Upper lobe of left lung (tissue), 6 donors: ENCODE measurements at regions not wholly inside any gene's neighbourhood (a gene's known extent, or its start where the extent isn't known, plus 50 kb on each side); places are given as distances from the start of the nearest gene placed in this dataset.
A peak's percentile ranks its signal among the peaks of the same experiment; 100 is the strongest.

Experiments used
- ATAC-seq, 2 donors: fragments of 200-7000 bp; cut with Tn5 transposase; one replicate each; pipeline ENCODE4 v1.9.1; 2022; ENCODE audit warnings: mild to moderate bottlenecking in 2 of 2, moderate library complexity in 2 of 2; ENCODE audit not compliant: low FRiP score in 2 of 2
- DNase-seq, 2 donors: peaks; one replicate each; pipeline ENCODE4 v3.0.0-alpha.2; 2019 to 2020
- H3K27ac ChIP-seq, 4 donors: fragments of 200-600 bp; sonication (generic); one replicate each; pipeline ENCODE4 v1.5.1; 2016 to 2019
- H3K27me3 ChIP-seq, 4 donors: fragments of 200-600 bp; sonication (generic); one replicate each; pipeline ENCODE4 v1.5.1; 2017 to 2019
- H3K36me3 ChIP-seq, 4 donors: fragments of 200-600 bp; sonication (generic); one replicate each; pipeline ENCODE4 v1.5.1; 2016 to 2019
- H3K4me1 ChIP-seq, 4 donors: fragments of 200-600 bp; sonication (generic); one replicate each; pipeline ENCODE4 v1.5.1; 2018 to 2019
- H3K4me3 ChIP-seq, 4 donors: fragments of 200-600 bp; sonication (generic); one replicate each; pipeline ENCODE4 v1.5.1; 2017 to 2019; ENCODE audit warnings: mild to moderate bottlenecking in 2 of 4, moderate library complexity in 1 of 4
- H3K9me3 ChIP-seq, 4 donors: fragments of 200-600 bp; sonication (generic); one replicate each; pipeline ENCODE4 v1.5.1; 2018 to 2019
- CTCF ChIP-seq, 6 experiments: fragments of 450-650 bp in 4 of 6; fragments of 200-600 bp in 2 of 6; sonication (generic) in 2 of 6; IDR thresholded peaks; one replicate each; pipeline ENCODE4 v1.5.1; 2016 to 2019; ENCODE audit warnings: antibody characterized with exemption in 6 of 6
- EP300 ChIP-seq, 4 donors: sonication (generic); formaldehyde crosslinking; IDR thresholded peaks; one replicate each; pipeline ENCODE4 v1.5.1; 2017; ENCODE audit warnings: antibody characterized with exemption in 4 of 4, control low read depth in 2 of 4
- POLR2A ChIP-seq, 4 donors: fragments of 450-650 bp; IDR thresholded peaks; one replicate each; pipeline ENCODE4 v1.5.1; 2016 to 2017; ENCODE audit warnings: antibody characterized with exemption in 4 of 4, mild to moderate bottlenecking in 2 of 4
- POLR2AphosphoS5 ChIP-seq, 2 donors: sonication (generic); formaldehyde crosslinking; IDR thresholded peaks; one replicate each; pipeline ENCODE4 v1.5.1; 2017; ENCODE audit warnings: antibody characterized with exemption in 2 of 2
- WGBS, 2 donors: methylation state at CpG; one replicate each; pipeline ENCODE4 v1.1.5; 2017 to 2018; 5-methylcytosine and 5-hydroxymethylcytosine counted together
- donor health status: DM: no; HTN: no; CAD: no; lungs with moderate emphysema.
- donor health status: DM: no; HTN: yes; CAD: no; lungs with severe emphysema.

- Histone ChIP-seq H3K4me3 (no peak overlapping the region), H3K27ac (no peak overlapping the region), H3K4me1 (no peaks in the 10 kb centered on the region), H3K27me3 (no peaks in the 10 kb centered on the region), H3K36me3 (no peaks in the 10 kb centered on the region), H3K9me3 (no peaks in the 10 kb centered on the region)
- no peak for DNase-seq
- TF ChIP-seq POLR2A (IDR thresholded peaks at IDR 0.05) = no peak
- TF ChIP-seq EP300 (IDR thresholded peaks at IDR 0.05) = no peak
- TF ChIP-seq CTCF (IDR thresholded peaks at IDR 0.05) = no peak
- no peak for TF ChIP-seq POLR2AphosphoS5 (IDR thresholded peaks at IDR 0.05)
- ATAC-seq = no peak
These were observed 55.5 kb downstream of the GSPT2 start for GRCh38 chrX:51798701-51799100.

- WGBS, 2 donors = 2 to 28% methylated on average over 17 to 26 of the region's 26 CpGs
- Histone ChIP-seq H3K4me1 (no peaks in the 10 kb centered on the region), H3K36me3 (no peaks in the 10 kb centered on the region), H3K27ac (peak overlapping the region in 2 of 4 donors; percentile 39 to 48), H3K27me3 (no peaks in the 10 kb centered on the region), H3K4me3 (peak overlapping the region; percentile 4 to 61 (median 50)), H3K9me3 (no peaks in the 10 kb centered on the region)
- DNase-seq (peak in 1 of 2 donors; percentile 54), ATAC-seq (peak; percentile 68 to 77)
- TF ChIP-seq EP300 (IDR thresholded peaks at IDR 0.05) (no peak), POLR2A (IDR thresholded peaks at IDR 0.05) (no peak), POLR2AphosphoS5 (IDR thresholded peaks at IDR 0.05) (no peak), CTCF (IDR thresholded peaks at IDR 0.05) (no peak)
These were observed 59.9 kb downstream of the GSPT2 start for GRCh38 chrX:51802917-51803688.

GRCh38 chrX:51803833-51804232 lies 60.6 kb downstream of the GSPT2 start:
- H3K9me3 ChIP-seq = no peaks in the 10 kb centered on the region
- peak overlapping the region in 3 of 4 donors; percentile 43 to 61 (median 58) for H3K4me3 ChIP-seq
- DNase-seq = no peak
- no peaks in the 10 kb centered on the region for H3K36me3 ChIP-seq
- TF ChIP-seq POLR2AphosphoS5 (IDR thresholded peaks at IDR 0.05) (no peak), CTCF (IDR thresholded peaks at IDR 0.05) (no peak), EP300 (IDR thresholded peaks at IDR 0.05) (no peak), POLR2A (IDR thresholded peaks at IDR 0.05) (no peak)
- ATAC-seq = no peak
- no peak overlapping the region for H3K27ac ChIP-seq
- no peaks in the 10 kb centered on the region for H3K4me1 ChIP-seq
- no peaks in the 10 kb centered on the region for H3K27me3 ChIP-seq
- WGBS, 2 donors = 63 to 80% methylated on average over 3 of the region's 3 CpGs

- no peaks in the 10 kb centered on the region for H3K27me3 ChIP-seq
- H3K4me3 ChIP-seq = no peak overlapping the region
- no peaks in the 10 kb centered on the region for H3K36me3 ChIP-seq
- WGBS, 2 donors = 72 to 89% methylated on average over 5 of the region's 5 CpGs
- H3K27ac ChIP-seq = no peak overlapping the region
- DNase-seq = no peak
- no peaks in the 10 kb centered on the region for H3K4me1 ChIP-seq
- ATAC-seq = no peak
- H3K9me3 ChIP-seq = no peaks in the 10 kb centered on the region
- TF ChIP-seq CTCF (IDR thresholded peaks at IDR 0.05) (no peak), POLR2AphosphoS5 (IDR thresholded peaks at IDR 0.05) (no peak), EP300 (IDR thresholded peaks at IDR 0.05) (no peak), POLR2A (IDR thresholded peaks at IDR 0.05) (no peak)
These were observed 61.5 kb downstream of the GSPT2 start for GRCh38 chrX:51804741-51805140.
